GM19452 (cell line): ENCODE measurements at regions not wholly inside any gene's neighbourhood (a gene's known extent, or its start where the extent isn't known, plus 50 kb on each side); places are given as distances from the start of the nearest gene placed in this dataset.

Source experiments
- ATAC-seq: cut with Tn5 transposase; IDR thresholded peaks from one replicate; pipeline ENCODE4 v1.9.1; 2021; ENCODE audit not compliant: unreplicated experiment

GRCh38 chr17:77884019-77884418 lies 74.5 kb upstream of the TNRC6C start:
- ATAC-seq, result no peak

GRCh38 chr17:77884967-77885641 lies 73.4 kb upstream of the TNRC6C start:
- ATAC-seq, result no peak

- no peak for ATAC-seq
These were observed 72.7 kb upstream of the TNRC6C start for GRCh38 chr17:77885678-77886386.

GRCh38 chr17:77886387-77886728 lies 72.1 kb upstream of the TNRC6C start:
- ATAC-seq, result no peak

- no peak for ATAC-seq
These were observed 71.4 kb upstream of the TNRC6C start for GRCh38 chr17:77887110-77887463.

- ATAC-seq, result no peak
These were observed 70.8 kb upstream of the TNRC6C start for GRCh38 chr17:77887464-77888241.

GRCh38 chr17:77888242-77889134 lies 70.0 kb upstream of the TNRC6C start:
- ATAC-seq, result no peak

GRCh38 chr17:77889135-77889505 lies 69.4 kb upstream of the TNRC6C start:
- no peak for ATAC-seq

- ATAC-seq, result no peak
These were observed 68.4 kb upstream of the TNRC6C start for GRCh38 chr17:77889866-77890760.

- no peak for ATAC-seq
These were observed 67.7 kb upstream of the TNRC6C start for GRCh38 chr17:77890771-77891170.

GRCh38 chr17:77891602-77892001 lies 66.9 kb upstream of the TNRC6C start:
- ATAC-seq, result no peak

- ATAC-seq, result no peak
These were observed 66.5 kb upstream of the TNRC6C start for GRCh38 chr17:77892031-77892430.

GRCh38 chr17:77892469-77893143 lies 65.9 kb upstream of the TNRC6C start:
- no peak for ATAC-seq

- no peak for ATAC-seq
These were observed 65.1 kb upstream of the TNRC6C start for GRCh38 chr17:77893144-77894044.

- no peak for ATAC-seq
These were observed 64.2 kb upstream of the TNRC6C start for GRCh38 chr17:77894126-77894956.

GRCh38 chr17:77897741-77898301 lies 60.7 kb upstream of the TNRC6C start:
- no peak for ATAC-seq
